ENCODE measurements at regions not wholly inside any gene's neighbourhood (a gene's known extent, or its start where the extent isn't known, plus 50 kb on each side); places are given as distances from the start of the nearest gene placed in this dataset.

GRCh38 chr10:3681642-3682554 is 103.1 kb downstream of the KLF6 start:
- intact Hi-C loops (cut with micrococcal nuclease) (loop anchor here (5.0 kb wide), 1 partner anchor 80 kb away; no protein-coding TSS in a partner anchor), in situ Hi-C loops (cut with MboI; ENCODE audit: low sequenced_read_pairs) (no loop called here), dilution Hi-C loops (cut with HindIII; ENCODE audit: low sequenced_read_pairs, unreplicated experiment) (no loop called here)
- TF ChIP-seq USF2 (IDR thresholded peaks at IDR 0.05; ENCODE audit: low read depth, low read length) (no peak), RAD21 (IDR thresholded peaks at IDR 0.05; ENCODE audit: low read length) (no peak), RFX5 (IDR thresholded peaks at IDR 0.05; ENCODE audit: low read depth, low read length) (no peak)
- H2AK5ac ChIP-seq (ENCODE audit: low read depth, low read length) = no peak overlapping the region
- peaks cover 2% of the 10 kb centered on the region; the same call in 1 of the 2 replicates for H3K4me1 ChIP-seq (ENCODE audit: control insufficient read depth, insufficient read depth, low read length)
- H3K14ac ChIP-seq (replicated peaks; ENCODE audit: low read depth, low read length) = no peak overlapping the region
- no peak overlapping the region for H3K18ac ChIP-seq (ENCODE audit: low read depth, low read length)
- H3K4me3 ChIP-seq (ENCODE audit: insufficient read depth, low read depth, low read length) = no peak overlapping the region
- peaks cover 13% of the 10 kb centered on the region for H3K9me1 ChIP-seq (ENCODE audit: insufficient read depth, low read length)
- H3K9me3 ChIP-seq (ENCODE audit: control insufficient read depth, insufficient read depth, low read length) = no peaks in the 10 kb centered on the region
- H4K91ac ChIP-seq (ENCODE audit: insufficient read depth, low read depth, low read length) = no peak overlapping the region
- ATAC-seq (ENCODE audit: low read depth) (no peak), DNase-seq (no peak)
- H3K27ac ChIP-seq (ENCODE audit: insufficient read depth, low read length) = no peak overlapping the region
- no peak overlapping the region for H2BK15ac ChIP-seq (ENCODE audit: low read depth, low read length)
- H3K4me2 ChIP-seq (ENCODE audit: low read depth, low read length) = no peak overlapping the region
- H3K9ac ChIP-seq (ENCODE audit: low read depth, low read length) = no peak overlapping the region
- BruUV-seq (replicated peaks) = no TSS peak
- no peak overlapping the region for H3K56ac ChIP-seq (ENCODE audit: extremely low read depth, insufficient read depth, low read length)
- no peak overlapping the region for H2AK9ac ChIP-seq (replicated peaks; ENCODE audit: low read depth, low read length, poor library complexity)
- H3K23ac ChIP-seq (ENCODE audit: low read depth, low read length) = no peak overlapping the region
- no peaks in the 10 kb centered on the region for H3K79me1 ChIP-seq (ENCODE audit: low read depth in 1 of 2, low read length in 2 of 2)
- H3K4ac ChIP-seq (ENCODE audit: low read depth, low read length) = no peak overlapping the region
- 78% methylated on average over 6 of the region's 23 CpGs; no CpG with 5 or more reads in 1 of the 2 experiments for WGBS, 2 experiments (ENCODE audit: extremely low coverage in 2 of 2, insufficient read length in 1 of 2)
- peak overlapping the region; percentile 54 for H2AFZ ChIP-seq (replicated peaks; ENCODE audit: low read length, poor library complexity)
- CTCF ChIA-PET = no interaction called here
- no peaks in the 10 kb centered on the region for H3K36me3 ChIP-seq (ENCODE audit: control insufficient read depth, insufficient read depth, low read length)
- H2BK20ac ChIP-seq (ENCODE audit: low read depth, low read length) = no peak overlapping the region
- POLR2A ChIA-PET (ENCODE audit: unreplicated experiment) = no interaction called here
- no peak overlapping the region for H2BK5ac ChIP-seq (ENCODE audit: low read depth, low read length, poor library complexity, severe bottlenecking)
- no peaks in the 10 kb centered on the region for H3K27me3 ChIP-seq (ENCODE audit: control insufficient read depth, insufficient read depth, low read length)
- no peaks in the 10 kb centered on the region for H4K20me1 ChIP-seq (ENCODE audit: insufficient read depth, low read length)
- no peak overlapping the region for H2BK120ac ChIP-seq (ENCODE audit: low read depth, low read length)
- H4K5ac ChIP-seq (ENCODE audit: low read depth, low read length) = no peak overlapping the region
- H4K8ac ChIP-seq (ENCODE audit: low read depth in 2 of 2, low read length in 2 of 2) = no peak overlapping the region
